B cell (primary cell): ENCODE measurements at regions not wholly inside any gene's neighbourhood (a gene's known extent, or its start where the extent isn't known, plus 50 kb on each side); places are given as distances from the start of the nearest gene placed in this dataset.

Experiments used
- EZH2 ChIP-seq: IDR thresholded peaks from 2 replicates; pipeline ENCODE4 v1.6.1; 2012; ENCODE audit warnings: borderline replicate concordance, low read depth, mild to moderate bottlenecking, moderate library complexity, low read length; ENCODE audit not compliant: insufficient read depth, poor library complexity, severe bottlenecking
- TF ChIP-seq, protein P1 (sequence below): fragments of 200-600 bp; IDR thresholded peaks from one replicate; pipeline ENCODE4 v1.8.0; 2022; ENCODE audit warnings: antibody characterized with exemption, mild to moderate bottlenecking

- TF ChIP-seq, protein P1, sequence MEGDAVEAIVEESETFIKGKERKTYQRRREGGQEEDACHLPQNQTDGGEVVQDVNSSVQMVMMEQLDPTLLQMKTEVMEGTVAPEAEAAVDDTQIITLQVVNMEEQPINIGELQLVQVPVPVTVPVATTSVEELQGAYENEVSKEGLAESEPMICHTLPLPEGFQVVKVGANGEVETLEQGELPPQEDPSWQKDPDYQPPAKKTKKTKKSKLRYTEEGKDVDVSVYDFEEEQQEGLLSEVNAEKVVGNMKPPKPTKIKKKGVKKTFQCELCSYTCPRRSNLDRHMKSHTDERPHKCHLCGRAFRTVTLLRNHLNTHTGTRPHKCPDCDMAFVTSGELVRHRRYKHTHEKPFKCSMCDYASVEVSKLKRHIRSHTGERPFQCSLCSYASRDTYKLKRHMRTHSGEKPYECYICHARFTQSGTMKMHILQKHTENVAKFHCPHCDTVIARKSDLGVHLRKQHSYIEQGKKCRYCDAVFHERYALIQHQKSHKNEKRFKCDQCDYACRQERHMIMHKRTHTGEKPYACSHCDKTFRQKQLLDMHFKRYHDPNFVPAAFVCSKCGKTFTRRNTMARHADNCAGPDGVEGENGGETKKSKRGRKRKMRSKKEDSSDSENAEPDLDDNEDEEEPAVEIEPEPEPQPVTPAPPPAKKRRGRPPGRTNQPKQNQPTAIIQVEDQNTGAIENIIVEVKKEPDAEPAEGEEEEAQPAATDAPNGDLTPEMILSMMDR: no peak
- no peak for TF ChIP-seq EZH2
Observed at GRCh38 chr7:52006674-52007073, 690.1 kb upstream of the COBL start.
